HG03103 (cell line): ENCODE measurements at regions not wholly inside any gene's neighbourhood (a gene's known extent, or its start where the extent isn't known, plus 50 kb on each side); places are given as distances from the start of the nearest gene placed in this dataset.
A peak's percentile ranks its signal among the peaks of the same experiment; 100 is the strongest.
"Not testable (repeated sequence)": the region's sequence is repeated elsewhere in the genome, so short reads cannot be mapped to it uniquely, and the experiment has no call there.

Source experiments
- ATAC-seq: cut with Tn5 transposase; IDR thresholded peaks from one replicate; pipeline ENCODE4 v1.9.1; 2021; ENCODE audit warnings: low read depth; ENCODE audit not compliant: unreplicated experiment

- not testable (repeated sequence) for ATAC-seq
Observed at GRCh38 chr21:8455279-8456128, 2065.9 kb upstream of the TPTE start.

- ATAC-seq, result peak; percentile 50
Observed at GRCh38 chr21:8464403-8465152, 2056.8 kb upstream of the TPTE start.

DNA sequence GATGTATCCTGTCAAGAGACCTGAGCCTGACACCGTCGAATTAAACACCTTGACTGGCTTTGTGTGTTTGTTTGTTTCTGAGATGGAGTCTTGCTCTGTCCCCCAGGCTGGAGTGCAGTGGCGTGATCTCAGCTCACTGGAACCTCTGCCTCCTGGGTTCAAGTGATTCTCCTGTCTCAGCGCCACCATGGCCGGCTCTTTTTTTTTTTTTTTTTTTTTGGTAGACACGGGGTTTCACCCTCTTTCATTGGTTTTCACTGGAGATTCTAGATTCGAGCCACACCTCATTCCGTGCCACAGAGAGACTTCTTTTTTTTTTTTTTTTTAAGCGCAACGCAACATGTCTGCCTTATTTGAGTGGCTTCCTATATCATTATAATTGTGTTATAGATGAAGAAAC, 2054.7 kb upstream of the TPTE start:
- ATAC-seq, result not testable (repeated sequence)
